ENCODE measurements at regions not wholly inside any gene's neighbourhood (a gene's known extent, or its start where the extent isn't known, plus 50 kb on each side); places are given as distances from the start of the nearest gene placed in this dataset.

GRCh38 chr6:113587078-113587699 lies 270.0 kb upstream of the MARCKS start:
- Mint-ChIP-seq H3K4me3 (peak overlapping the region; percentile 62), H3K9me3 (no peaks in the 10 kb centered on the region), H3K27ac (peak overlapping the region; percentile 95), H3K27me3 (ENCODE audit: insufficient read depth, low read depth, poor library complexity) (peaks cover 3% of the 10 kb centered on the region), H3K36me3 (ENCODE audit: low read depth) (no peaks in the 10 kb centered on the region; the same call in 2 of the 3 replicates), H3K4me1 (peaks cover 49% of the 10 kb centered on the region)
- Histone ChIP-seq H3K9me2 (ENCODE audit: insufficient read depth) (peaks cover 6% of the 10 kb centered on the region; the same call in 1 of the 2 replicates), H3K27me3 (ENCODE audit: insufficient read depth) (no peaks in the 10 kb centered on the region), H2AFZ (no peak overlapping the region), H3K79me2 (replicated peaks; ENCODE audit: insufficient read depth) (no peaks in the 10 kb centered on the region), H3K4me3 (peak overlapping the region; percentile 17), H3K4me1 (ENCODE audit: insufficient read depth) (peaks cover 40% of the 10 kb centered on the region), H3K4me2 (peak overlapping the region; percentile 12), H3F3A (replicated peaks; ENCODE audit: low read depth) (no peaks in the 10 kb centered on the region), H3K36me3 (ENCODE audit: insufficient read depth) (no peaks in the 10 kb centered on the region), H3K27ac (ENCODE audit: low read depth) (peak overlapping the region; percentile 72), H4K20me1 (replicated peaks; ENCODE audit: insufficient read depth) (no peaks in the 10 kb centered on the region)
- TF ChIP-seq ZNF114 (CRISPR knock-in tag; IDR thresholded peaks at IDR 0.05) = no peak
- no peak for TF ChIP-seq NANOG (IDR thresholded peaks at IDR 0.05; ENCODE audit: borderline replicate concordance)
- ATAC-seq = peak; percentile 98
- peak; percentile 94 for DNase-seq (ENCODE audit: low spot score)

- peaks cover 50% of the 10 kb centered on the region for H3K4me1 ChIP-seq (ENCODE audit: insufficient read depth)
- H3K4me3 ChIP-seq = no peak overlapping the region
- H3K36me3 ChIP-seq (ENCODE audit: insufficient read depth) = peaks cover 3% of the 10 kb centered on the region; the same call in 1 of the 2 replicates
- no peak overlapping the region for H3K4me2 ChIP-seq
- TF ChIP-seq ZNF114 (CRISPR knock-in tag; IDR thresholded peaks at IDR 0.05) = no peak
- TF ChIP-seq EZH2phosphoT487 (IDR thresholded peaks at IDR 0.05; ENCODE audit: unreplicated experiment) = no peak
- no peak for TF ChIP-seq REST (IDR thresholded peaks at IDR 0.05; ENCODE audit: unreplicated experiment)
- TF ChIP-seq JUNB (IDR thresholded peaks at IDR 0.05; ENCODE audit: unreplicated experiment) = no peak
- TF ChIP-seq, protein P1, sequence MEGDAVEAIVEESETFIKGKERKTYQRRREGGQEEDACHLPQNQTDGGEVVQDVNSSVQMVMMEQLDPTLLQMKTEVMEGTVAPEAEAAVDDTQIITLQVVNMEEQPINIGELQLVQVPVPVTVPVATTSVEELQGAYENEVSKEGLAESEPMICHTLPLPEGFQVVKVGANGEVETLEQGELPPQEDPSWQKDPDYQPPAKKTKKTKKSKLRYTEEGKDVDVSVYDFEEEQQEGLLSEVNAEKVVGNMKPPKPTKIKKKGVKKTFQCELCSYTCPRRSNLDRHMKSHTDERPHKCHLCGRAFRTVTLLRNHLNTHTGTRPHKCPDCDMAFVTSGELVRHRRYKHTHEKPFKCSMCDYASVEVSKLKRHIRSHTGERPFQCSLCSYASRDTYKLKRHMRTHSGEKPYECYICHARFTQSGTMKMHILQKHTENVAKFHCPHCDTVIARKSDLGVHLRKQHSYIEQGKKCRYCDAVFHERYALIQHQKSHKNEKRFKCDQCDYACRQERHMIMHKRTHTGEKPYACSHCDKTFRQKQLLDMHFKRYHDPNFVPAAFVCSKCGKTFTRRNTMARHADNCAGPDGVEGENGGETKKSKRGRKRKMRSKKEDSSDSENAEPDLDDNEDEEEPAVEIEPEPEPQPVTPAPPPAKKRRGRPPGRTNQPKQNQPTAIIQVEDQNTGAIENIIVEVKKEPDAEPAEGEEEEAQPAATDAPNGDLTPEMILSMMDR (conservative IDR thresholded peaks at IDR 0.05; ENCODE audit: low read depth in 2 of 2) = no peak
- H2AFZ ChIP-seq = no peak overlapping the region
- peaks cover 5% of the 10 kb centered on the region; the same call in 1 of the 2 replicates for H3K9me2 ChIP-seq (ENCODE audit: insufficient read depth)
- ATAC-seq = no peak
- Mint-ChIP-seq H3K4me1 (peaks cover 60% of the 10 kb centered on the region), H3K4me3 (no peak overlapping the region), H3K9me3 (peaks cover 3% of the 10 kb centered on the region; the same call in 2 of the 3 replicates), H3K27me3 (ENCODE audit: insufficient read depth, low read depth, poor library complexity) (peaks cover 3% of the 10 kb centered on the region), H3K36me3 (ENCODE audit: low read depth) (peaks cover 6% of the 10 kb centered on the region; the same call in 2 of the 3 replicates), H3K27ac (peak overlapping the region; percentile 92; the same call in 1 of the 2 replicates)
- no peaks in the 10 kb centered on the region for H3K79me2 ChIP-seq (replicated peaks; ENCODE audit: insufficient read depth)
- H3K27ac ChIP-seq (ENCODE audit: low read depth) = no peak overlapping the region
- H3K27me3 ChIP-seq (ENCODE audit: insufficient read depth) = no peaks in the 10 kb centered on the region
- no peaks in the 10 kb centered on the region for H4K20me1 ChIP-seq (replicated peaks; ENCODE audit: insufficient read depth)
- H3F3A ChIP-seq (replicated peaks; ENCODE audit: low read depth) = no peaks in the 10 kb centered on the region
- no peak for DNase-seq (ENCODE audit: low spot score)
Observed at GRCh38 chr6:113588646-113589045, 268.5 kb upstream of the MARCKS start.
